Right atrium auricular region (tissue), 2 donors: ENCODE measurements at regions not wholly inside any gene's neighbourhood (a gene's known extent, or its start where the extent isn't known, plus 50 kb on each side); places are given as distances from the start of the nearest gene placed in this dataset.

Experiments
- DNase-seq: peaks from one replicate; pipeline ENCODE4 v3.0.0-alpha.2; 2019; ENCODE audit warnings: low spot score
- H3K27ac ChIP-seq, 2 donors: fragments of 200-600 bp; sonication (generic); 1 replicate in 1 of 2; 2 replicates in 1 of 2; pipeline ENCODE4 v1.5.1; 2016 to 2019
- H3K27me3 ChIP-seq, 2 donors: fragments of 200-600 bp; sonication (generic); one replicate each; pipeline versions ENCODE4 v1.5.1 to v1.6.0; 2017 to 2019
- H3K36me3 ChIP-seq: fragments of 200-600 bp; sonication (generic); one replicate; pipeline ENCODE4 v1.5.1; 2016
- H3K4me1 ChIP-seq, 2 donors: fragments of 200-600 bp; sonication (generic); one replicate each; pipeline versions ENCODE4 v1.5.1 to v1.6.0; 2017 to 2019
- H3K4me3 ChIP-seq, 2 donors: fragments of 200-600 bp; sonication (generic); 1 replicate in 1 of 2; 2 replicates in 1 of 2; pipeline ENCODE4 v1.5.1; 2017 to 2019; ENCODE audit warnings: mild to moderate bottlenecking in 1 of 2, moderate library complexity in 1 of 2
- H3K9me3 ChIP-seq, 2 donors: fragments of 200-600 bp; sonication (generic); one replicate each; pipeline ENCODE4 v1.5.1; 2019
- TF ChIP-seq, protein P1 (sequence below), 2 donors: fragments of 200-600 bp; sonication (generic); IDR thresholded peaks; one replicate each; pipeline ENCODE4 v1.5.1; 2019; ENCODE audit warnings: antibody characterized with exemption in 2 of 2

DNA sequence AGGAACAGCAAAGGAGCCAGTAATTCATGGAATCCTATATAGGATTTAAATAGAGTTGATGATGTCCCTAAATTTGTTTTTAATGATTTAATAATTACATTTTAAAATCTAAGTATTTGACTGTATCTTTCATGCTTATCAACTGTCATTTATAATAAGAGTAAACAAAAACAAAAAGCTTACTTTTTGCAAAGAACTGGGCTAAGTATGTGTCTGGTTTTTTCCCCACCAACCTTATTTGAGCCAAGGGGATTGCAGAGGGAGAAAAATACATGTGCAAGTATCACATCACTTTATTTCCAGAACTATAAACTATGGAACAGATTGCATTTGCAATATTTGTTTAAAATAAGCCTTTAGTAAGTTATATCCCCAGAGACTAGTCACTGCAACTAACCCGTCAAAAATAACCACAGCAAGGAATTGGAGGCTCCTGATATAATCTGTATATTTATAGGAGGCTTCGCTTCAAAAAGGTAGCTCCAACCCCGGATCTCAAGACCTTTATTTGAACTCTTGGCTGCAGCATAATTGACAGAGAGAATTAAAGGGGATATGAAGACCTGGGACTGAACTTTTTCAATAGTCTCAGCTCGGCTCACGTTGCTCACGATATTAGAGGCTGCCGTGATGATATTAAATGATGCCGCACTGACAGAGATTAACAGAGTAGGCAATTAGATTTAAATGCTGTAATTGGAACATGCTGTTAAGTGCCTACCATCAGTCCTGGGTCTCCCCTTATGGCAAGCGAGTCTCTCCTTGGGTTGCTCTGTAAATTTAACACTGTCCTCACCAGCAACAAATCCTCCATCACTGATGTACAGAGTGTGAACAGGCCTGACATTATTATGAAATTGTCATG lies 329.1 kb upstream of the NFIA start:
- no peak overlapping the region for H3K4me3 ChIP-seq
- TF ChIP-seq, protein P1, sequence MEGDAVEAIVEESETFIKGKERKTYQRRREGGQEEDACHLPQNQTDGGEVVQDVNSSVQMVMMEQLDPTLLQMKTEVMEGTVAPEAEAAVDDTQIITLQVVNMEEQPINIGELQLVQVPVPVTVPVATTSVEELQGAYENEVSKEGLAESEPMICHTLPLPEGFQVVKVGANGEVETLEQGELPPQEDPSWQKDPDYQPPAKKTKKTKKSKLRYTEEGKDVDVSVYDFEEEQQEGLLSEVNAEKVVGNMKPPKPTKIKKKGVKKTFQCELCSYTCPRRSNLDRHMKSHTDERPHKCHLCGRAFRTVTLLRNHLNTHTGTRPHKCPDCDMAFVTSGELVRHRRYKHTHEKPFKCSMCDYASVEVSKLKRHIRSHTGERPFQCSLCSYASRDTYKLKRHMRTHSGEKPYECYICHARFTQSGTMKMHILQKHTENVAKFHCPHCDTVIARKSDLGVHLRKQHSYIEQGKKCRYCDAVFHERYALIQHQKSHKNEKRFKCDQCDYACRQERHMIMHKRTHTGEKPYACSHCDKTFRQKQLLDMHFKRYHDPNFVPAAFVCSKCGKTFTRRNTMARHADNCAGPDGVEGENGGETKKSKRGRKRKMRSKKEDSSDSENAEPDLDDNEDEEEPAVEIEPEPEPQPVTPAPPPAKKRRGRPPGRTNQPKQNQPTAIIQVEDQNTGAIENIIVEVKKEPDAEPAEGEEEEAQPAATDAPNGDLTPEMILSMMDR (IDR thresholded peaks at IDR 0.05), result no peak

DNA sequence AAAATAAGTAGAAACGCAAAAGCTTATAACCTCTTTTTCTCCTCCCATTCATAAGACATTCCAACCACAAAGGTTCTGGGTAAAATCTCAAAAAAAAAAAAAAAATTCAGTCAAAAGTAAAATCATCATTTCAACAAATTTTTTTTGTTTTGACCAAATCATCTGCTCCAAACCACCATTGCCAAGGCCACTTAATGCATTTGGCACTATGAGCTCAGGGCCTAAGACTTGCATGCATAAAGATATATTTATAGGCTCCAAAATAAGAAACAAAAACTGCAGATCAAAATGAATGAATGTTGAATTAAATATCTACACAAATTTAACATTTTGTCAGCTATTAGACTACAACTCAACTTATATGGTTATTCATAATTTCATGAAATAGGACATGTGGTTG lies 331.1 kb upstream of the NFIA start:
- Histone ChIP-seq H3K27ac (no peak overlapping the region), H3K4me3 (no peak overlapping the region), H3K9me3 (no peaks in the 10 kb centered on the region), H3K36me3 (no peaks in the 10 kb centered on the region), H3K27me3 (no peaks in the 10 kb centered on the region), H3K4me1 (peaks cover 0 to 7% of the 10 kb centered on the region in 2 donors)
- TF ChIP-seq, protein P1 (IDR thresholded peaks at IDR 0.05), result no peak
- DNase-seq, result no peak

More for the DNA sequence above, 329.1 kb upstream of the NFIA start:
- no peaks in the 10 kb centered on the region for H3K27me3 ChIP-seq
- no peaks in the 10 kb centered on the region for H3K36me3 ChIP-seq
- no peaks in the 10 kb centered on the region for H3K4me1 ChIP-seq
- DNase-seq, result no peak
- no peaks in the 10 kb centered on the region for H3K9me3 ChIP-seq
- H3K27ac ChIP-seq, result no peak overlapping the region

DNA sequence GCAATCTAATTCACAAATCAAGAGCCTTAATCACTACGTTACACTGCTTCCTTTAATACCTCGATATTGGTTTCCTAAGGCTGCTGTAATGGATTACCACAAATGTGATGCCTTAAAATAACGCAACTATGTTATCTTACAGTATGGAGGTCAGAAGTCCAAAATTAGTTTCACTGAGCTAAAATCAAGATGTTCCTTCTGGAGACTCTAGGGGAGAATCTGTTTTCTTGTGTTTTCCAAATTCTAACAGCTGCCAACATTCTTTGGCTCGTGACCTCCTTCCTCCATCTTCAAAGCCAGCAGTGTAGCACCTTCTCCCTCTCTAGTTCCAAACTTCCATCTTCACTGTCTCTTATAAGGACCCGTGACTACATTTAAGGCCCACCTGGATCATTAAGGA lies 335.0 kb upstream of the NFIA start:
- no peaks in the 10 kb centered on the region for H3K27me3 ChIP-seq
- no peak overlapping the region for H3K4me3 ChIP-seq
- no peaks in the 10 kb centered on the region for H3K9me3 ChIP-seq
- TF ChIP-seq, protein P1 (IDR thresholded peaks at IDR 0.05), result no peak
- no peak for DNase-seq
- H3K27ac ChIP-seq, result no peak overlapping the region
- H3K36me3 ChIP-seq, result no peaks in the 10 kb centered on the region
- H3K4me1 ChIP-seq, result peaks cover 0 to 10% of the 10 kb centered on the region in 2 donors

DNA sequence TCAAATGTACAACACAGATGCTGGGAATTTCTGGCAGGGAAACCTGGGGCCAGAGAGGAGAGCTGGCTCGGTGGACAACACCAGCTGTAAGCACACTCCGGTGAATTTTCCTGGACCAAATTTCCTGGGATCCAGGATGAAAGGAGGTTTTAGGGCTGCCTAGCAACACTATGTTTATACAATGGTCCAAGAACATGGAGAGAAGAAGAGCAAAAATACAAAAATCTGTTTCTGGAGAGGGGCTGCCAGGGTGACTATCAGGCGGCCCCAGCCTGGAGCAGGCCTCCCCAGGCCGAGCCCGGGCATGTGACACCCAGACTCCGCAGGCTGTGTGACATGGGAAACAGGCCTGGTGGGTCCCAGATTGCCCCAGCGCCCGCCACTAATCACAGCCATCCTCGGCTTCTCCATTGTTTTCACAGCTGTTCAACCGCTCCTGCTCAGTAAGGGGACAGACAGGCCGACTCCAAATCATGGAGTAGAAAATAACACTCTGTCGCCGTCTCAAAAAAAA lies 336.0 kb upstream of the NFIA start:
- H3K27me3 ChIP-seq, result no peaks in the 10 kb centered on the region
- TF ChIP-seq, protein P1 (IDR thresholded peaks at IDR 0.05), result no peak
- peak overlapping the region; percentile 33 to 54 for H3K27ac ChIP-seq
- H3K36me3 ChIP-seq, result no peaks in the 10 kb centered on the region
- no peaks in the 10 kb centered on the region for H3K9me3 ChIP-seq
- H3K4me1 ChIP-seq, result peaks cover 0 to 10% of the 10 kb centered on the region in 2 donors
- no peak for DNase-seq
- H3K4me3 ChIP-seq, result no peak overlapping the region

DNA sequence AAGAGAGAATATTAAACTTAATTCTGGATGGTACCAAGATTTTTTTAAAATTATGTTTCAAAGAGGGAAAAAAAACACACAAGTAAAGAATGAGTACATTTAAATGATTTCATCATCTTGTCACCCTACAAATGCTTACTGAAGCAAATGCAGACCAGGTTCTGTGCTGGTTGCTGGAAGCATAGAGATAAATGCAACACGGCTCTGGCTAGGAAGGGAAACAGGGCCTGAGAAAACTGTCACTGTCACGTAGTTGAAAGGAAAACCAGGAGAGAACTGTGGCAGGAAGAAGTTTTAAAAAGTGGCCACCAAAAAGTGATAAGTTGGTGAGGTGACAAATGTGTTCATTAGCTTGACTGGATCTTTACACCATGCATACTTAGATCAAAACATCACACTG lies 336.9 kb upstream of the NFIA start:
- no peak for DNase-seq
- TF ChIP-seq, protein P1 (IDR thresholded peaks at IDR 0.05), result no peak
- Histone ChIP-seq H3K36me3 (no peaks in the 10 kb centered on the region), H3K4me3 (no peak overlapping the region), H3K9me3 (no peaks in the 10 kb centered on the region), H3K27me3 (no peaks in the 10 kb centered on the region), H3K4me1 (peaks cover 0 to 10% of the 10 kb centered on the region in 2 donors), H3K27ac (no peak overlapping the region)
